Activated T-helper 17 cell treated with anti-CD3 and anti-CD28 coated beads, Interleukin-2, amount 50 U/mL, for 72 hours (primary cell): ENCODE measurements at regions not wholly inside any gene's neighbourhood (a gene's known extent, or its start where the extent isn't known, plus 50 kb on each side); places are given as distances from the start of the nearest gene placed in this dataset.
A peak's percentile ranks its signal among the peaks of the same experiment; 100 is the strongest.
"Not testable (repeated sequence)": the region's sequence is repeated elsewhere in the genome, so short reads cannot be mapped to it uniquely, and the experiment has no call there.

ENCODE experiments used
- ATAC-seq: fragments of 150-1000 bp; cut with Tn5 transposase; replicated peaks from 2 replicates; pipeline ENCODE4 v1.10.0; 2021; ENCODE audit warnings: mild to moderate bottlenecking, moderate library complexity
- H3K27ac Mint-ChIP-seq: one replicate; pipeline ENCODE4 v1.8.0; 2022; ENCODE audit warnings: mixed read lengths
- H3K27me3 Mint-ChIP-seq: one replicate; pipeline ENCODE4 v1.8.0; 2022; ENCODE audit warnings: mixed read lengths
- H3K36me3 Mint-ChIP-seq: one replicate; pipeline ENCODE4 v1.8.0; 2022; ENCODE audit warnings: low read depth, mild to moderate bottlenecking, mixed read lengths
- H3K4me1 Mint-ChIP-seq: one replicate; pipeline ENCODE4 v1.8.0; 2022; ENCODE audit warnings: mixed read lengths
- H3K4me3 Mint-ChIP-seq: one replicate; pipeline ENCODE4 v1.8.0; 2022; ENCODE audit warnings: mild to moderate bottlenecking, mixed read lengths
- H3K9me3 Mint-ChIP-seq: one replicate; pipeline ENCODE4 v1.8.0; 2022; ENCODE audit warnings: mixed read lengths

DNA sequence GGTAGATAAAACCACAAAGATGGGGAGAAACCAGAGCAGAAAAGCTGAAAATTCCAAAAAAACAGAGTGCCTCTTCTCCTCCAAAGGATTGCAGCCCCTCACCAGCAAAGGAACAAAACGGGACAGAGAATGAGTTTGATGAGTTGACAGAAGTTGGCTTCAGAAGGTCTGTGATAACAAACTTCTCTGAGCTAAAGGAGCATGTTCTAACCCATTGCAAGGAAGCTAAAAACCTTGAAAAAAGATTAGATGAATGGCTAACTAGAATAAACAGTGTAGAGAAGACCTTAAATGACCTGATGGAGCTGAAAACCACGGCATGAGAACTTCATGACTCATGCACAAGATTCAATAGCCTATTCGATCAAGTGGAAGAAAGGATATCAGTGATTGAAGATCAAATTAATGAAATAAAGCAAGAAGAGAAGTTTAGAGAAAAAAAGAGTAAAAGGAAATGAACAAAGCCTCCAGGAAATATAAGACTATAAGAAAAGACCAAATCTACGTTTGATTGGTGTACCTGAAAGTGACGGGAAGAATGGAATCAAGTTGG lies 67.5 kb upstream of the NEDD9 start:
- H3K36me3 Mint-ChIP-seq, result peaks cover 93% of the 10 kb centered on the region
- ATAC-seq, H3K27ac Mint-ChIP-seq, H3K9me3 Mint-ChIP-seq, H3K27me3 Mint-ChIP-seq: not testable (repeated sequence)
- H3K4me3 Mint-ChIP-seq, result peak overlapping the region; percentile 11
- H3K4me1 Mint-ChIP-seq, result peaks cover 38% of the 10 kb centered on the region

DNA sequence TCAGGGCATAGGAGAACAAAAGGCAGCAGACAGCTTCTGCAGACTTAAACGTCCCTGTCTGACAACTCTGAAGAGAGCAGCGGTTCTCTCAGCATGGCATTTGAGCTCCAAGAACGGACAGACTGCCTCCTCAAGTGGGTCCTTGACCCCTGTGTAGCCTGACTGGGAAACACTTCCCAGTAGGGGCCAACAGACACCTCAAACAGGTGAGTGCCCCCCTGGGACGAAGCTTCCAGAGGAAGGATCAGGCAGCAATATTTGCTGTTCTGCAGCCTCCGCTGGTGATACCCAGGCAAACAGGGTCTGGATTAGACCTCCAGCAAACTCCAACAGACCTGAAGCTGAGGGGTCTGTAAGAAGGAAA lies 66.9 kb upstream of the NEDD9 start:
- H3K27ac Mint-ChIP-seq, H3K27me3 Mint-ChIP-seq, ATAC-seq, H3K9me3 Mint-ChIP-seq, H3K4me3 Mint-ChIP-seq: not testable (repeated sequence)
- Mint-ChIP-seq H3K36me3 (peaks cover 93% of the 10 kb centered on the region), H3K4me1 (peaks cover 38% of the 10 kb centered on the region)

DNA sequence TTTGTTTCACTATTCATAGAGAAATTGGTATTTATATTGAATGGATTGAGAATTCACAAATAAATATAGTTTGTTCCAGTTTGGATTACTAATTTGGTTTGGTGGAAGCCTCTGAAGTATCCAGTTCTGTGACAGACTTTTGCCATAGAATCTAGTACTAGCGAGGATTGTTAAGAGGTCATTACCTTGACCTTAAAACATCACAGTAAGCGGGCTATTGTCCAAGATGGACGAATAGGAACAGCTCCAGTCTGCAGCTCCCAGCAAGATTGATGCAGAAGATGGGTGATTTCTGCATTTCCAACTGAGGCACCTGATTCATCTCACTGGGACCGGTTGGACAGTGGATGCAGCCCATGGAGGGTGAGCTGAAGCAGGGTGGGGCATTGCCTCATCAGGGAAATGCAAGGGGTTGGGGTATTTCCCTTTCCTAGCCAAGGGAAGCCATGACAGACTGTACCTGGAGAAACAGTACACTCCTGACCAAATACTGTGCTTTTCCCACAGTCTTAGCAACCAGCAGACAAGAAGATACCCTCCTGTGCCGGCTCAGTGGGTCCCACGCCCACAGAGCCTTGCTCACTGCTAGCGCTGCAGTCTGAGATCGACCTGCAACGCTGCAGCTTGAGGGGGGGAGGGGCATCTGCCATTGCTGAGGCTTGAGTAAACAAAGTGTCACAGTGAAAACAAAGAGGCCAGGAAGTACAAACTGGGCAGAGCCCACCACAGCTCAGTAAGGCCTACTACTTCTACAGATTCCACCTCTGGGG lies 66.4 kb upstream of the NEDD9 start:
- ATAC-seq, result no peak
- Mint-ChIP-seq H3K9me3 (peaks cover 9% of the 10 kb centered on the region), H3K27ac (no peak overlapping the region)

DNA sequence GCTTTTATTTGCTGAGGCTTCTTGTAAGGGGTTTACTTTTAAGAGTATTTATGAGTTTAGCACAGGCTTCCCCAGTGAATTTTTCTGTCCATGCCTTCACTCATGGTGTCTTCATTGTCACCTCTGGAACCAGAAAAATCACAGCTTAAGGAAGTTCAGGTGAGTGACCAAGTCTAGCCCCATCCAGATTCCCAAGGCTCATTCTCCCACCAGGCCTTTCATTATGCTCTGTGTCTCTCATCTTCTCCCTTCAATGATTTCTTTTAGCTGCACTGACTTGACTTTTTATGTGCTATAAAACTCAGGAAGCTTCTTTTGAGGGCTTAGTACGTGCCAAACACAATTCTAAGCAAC lies 64.9 kb upstream of the NEDD9 start:
- no peak for ATAC-seq
- Mint-ChIP-seq H3K36me3 (peaks cover 81% of the 10 kb centered on the region), H3K4me1 (peaks cover 26% of the 10 kb centered on the region), H3K27me3 (no peaks in the 10 kb centered on the region), H3K27ac (no peak overlapping the region), H3K9me3 (peaks cover 9% of the 10 kb centered on the region), H3K4me3 (no peak overlapping the region)

More for the DNA sequence above, 66.4 kb upstream of the NEDD9 start:
- H3K4me3 Mint-ChIP-seq, result no peak overlapping the region
- H3K36me3 Mint-ChIP-seq, result peaks cover 88% of the 10 kb centered on the region
- H3K27me3 Mint-ChIP-seq, result no peaks in the 10 kb centered on the region
- peaks cover 38% of the 10 kb centered on the region for H3K4me1 Mint-ChIP-seq

DNA sequence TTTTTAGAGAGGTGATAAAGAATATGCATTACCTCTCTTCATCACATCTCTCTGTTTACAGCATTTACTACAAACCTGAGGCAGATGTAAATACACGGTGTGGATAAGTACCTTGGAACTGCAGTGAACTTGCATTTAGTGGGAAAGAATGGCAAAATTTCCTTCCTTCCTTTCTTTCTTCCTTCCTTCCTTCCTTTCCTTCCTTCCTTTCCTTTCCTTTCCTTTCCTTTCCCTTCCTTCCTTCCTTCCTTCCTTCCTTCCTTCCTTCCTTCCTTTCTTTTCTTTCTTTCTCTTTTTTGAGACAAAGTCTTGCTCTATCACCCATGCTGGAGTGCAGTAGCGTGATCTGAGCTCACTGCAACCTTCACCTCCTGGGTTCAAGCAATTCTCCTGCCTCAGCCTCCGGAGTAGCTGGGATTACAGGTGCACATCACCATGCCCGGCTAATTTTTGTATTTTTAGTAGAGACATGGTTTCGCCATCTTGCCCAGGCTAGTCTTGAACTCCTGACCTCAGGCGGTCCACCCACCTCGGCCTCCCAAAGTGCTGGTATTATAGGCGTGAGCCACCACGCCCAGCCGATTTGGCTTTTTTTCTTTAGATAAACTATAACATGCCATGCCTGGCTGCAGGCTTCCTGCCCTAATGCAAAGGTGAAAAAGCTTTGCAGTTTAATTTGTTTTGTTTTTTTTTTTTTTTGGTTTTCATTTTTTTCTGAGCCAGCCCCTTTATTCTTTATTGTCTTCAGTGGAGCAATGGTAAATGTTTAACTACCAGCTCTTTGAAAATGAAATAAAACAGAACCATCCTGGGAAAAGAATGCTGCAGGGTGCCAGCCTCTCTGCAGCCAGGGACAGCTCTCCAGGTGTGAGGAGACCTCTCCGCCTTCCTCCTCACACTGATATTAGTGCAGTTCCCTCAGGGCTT lies 64.2 kb upstream of the NEDD9 start:
- H3K27ac Mint-ChIP-seq, result no peak overlapping the region
- no peak overlapping the region for H3K4me3 Mint-ChIP-seq
- H3K27me3 Mint-ChIP-seq, result no peaks in the 10 kb centered on the region
- ATAC-seq, result no peak
- H3K4me1 Mint-ChIP-seq, result peaks cover 27% of the 10 kb centered on the region
- peaks cover 81% of the 10 kb centered on the region for H3K36me3 Mint-ChIP-seq
- peaks cover 7% of the 10 kb centered on the region for H3K9me3 Mint-ChIP-seq

DNA sequence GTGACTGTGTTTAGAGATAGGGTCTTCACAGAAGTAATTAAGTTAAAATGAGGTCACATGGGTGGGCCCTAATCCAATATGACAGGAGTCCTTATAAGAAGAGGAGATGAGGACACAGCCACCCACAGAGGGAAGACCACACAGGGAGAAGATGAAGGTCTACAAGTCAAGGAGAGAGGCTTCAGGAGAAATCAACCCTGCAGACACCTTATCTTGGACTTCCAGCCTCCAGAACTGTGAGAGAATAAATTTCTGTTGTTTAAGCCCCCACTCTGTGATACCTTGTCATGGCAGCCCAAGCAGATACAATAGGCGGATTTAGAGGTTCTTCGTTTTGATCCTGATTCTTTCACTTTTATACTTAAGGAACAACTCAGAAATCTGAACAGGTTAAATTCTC lies 63.5 kb upstream of the NEDD9 start:
- Mint-ChIP-seq H3K4me1 (peaks cover 23% of the 10 kb centered on the region), H3K27ac (peak overlapping the region; percentile 28), H3K27me3 (no peaks in the 10 kb centered on the region), H3K4me3 (no peak overlapping the region), H3K36me3 (peaks cover 81% of the 10 kb centered on the region), H3K9me3 (peaks cover 4% of the 10 kb centered on the region)
- no peak for ATAC-seq

DNA sequence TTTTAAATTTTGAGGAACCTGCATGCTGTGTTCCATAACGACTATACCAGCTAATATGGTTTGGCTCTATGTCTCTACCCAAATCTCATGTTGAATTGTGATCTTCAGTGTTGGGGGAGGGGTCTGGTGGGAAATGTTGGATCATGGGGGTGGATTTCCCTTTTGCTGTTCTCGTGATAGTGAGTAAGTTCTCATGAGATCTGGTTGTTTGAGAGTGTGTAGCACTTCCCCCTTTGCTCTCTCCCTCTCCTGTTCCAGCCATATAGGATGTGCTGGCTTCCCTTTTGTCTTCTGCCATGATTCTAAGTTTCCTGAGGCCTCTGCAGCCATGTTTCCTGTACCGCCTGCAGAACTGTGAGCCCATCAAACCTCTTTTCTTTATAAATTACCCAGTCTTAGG lies 61.8 kb upstream of the NEDD9 start:
- H3K27me3 Mint-ChIP-seq, result no peaks in the 10 kb centered on the region
- H3K4me3 Mint-ChIP-seq, result no peak overlapping the region
- H3K27ac Mint-ChIP-seq, result no peak overlapping the region
- H3K36me3 Mint-ChIP-seq, result peaks cover 73% of the 10 kb centered on the region
- H3K9me3 Mint-ChIP-seq, result peaks cover 4% of the 10 kb centered on the region
- H3K4me1 Mint-ChIP-seq, result peaks cover 11% of the 10 kb centered on the region
- ATAC-seq, result no peak

DNA sequence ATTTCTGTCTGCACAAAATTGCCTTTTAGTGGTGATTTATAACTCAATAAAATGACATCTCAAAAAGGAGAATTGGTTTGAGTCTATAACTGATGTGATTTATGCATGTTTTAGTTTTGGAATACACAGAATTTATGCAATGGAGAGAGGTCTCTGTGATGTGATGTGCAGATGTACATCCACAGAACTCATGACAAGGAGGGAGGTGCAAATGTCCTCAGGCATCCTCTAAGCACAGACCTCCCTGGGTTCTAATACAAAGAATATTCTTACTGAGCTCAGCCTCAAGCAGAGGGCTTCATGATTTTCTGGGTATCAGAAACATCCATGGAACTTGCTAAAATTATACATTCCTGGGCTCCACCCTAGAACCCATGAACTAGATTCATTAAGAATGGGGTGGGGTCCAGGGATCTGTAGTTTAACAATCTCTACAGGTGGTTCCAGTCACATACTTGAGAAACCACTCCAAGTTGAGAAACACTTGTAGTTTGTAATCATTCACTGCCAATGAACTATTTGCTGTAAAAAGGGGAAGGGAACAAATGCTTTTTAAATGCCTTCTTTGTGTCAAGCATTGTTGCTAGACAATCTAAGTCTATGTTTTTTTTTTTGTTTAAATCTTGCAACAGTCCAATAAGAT lies 60.2 kb upstream of the NEDD9 start:
- Mint-ChIP-seq H3K4me3 (peak overlapping the region; percentile 49), H3K36me3 (peaks cover 66% of the 10 kb centered on the region), H3K4me1 (peaks cover 11% of the 10 kb centered on the region), H3K27ac (peak overlapping the region; percentile 72), H3K9me3 (peaks cover 10% of the 10 kb centered on the region), H3K27me3 (no peaks in the 10 kb centered on the region)
- no peak for ATAC-seq

DNA sequence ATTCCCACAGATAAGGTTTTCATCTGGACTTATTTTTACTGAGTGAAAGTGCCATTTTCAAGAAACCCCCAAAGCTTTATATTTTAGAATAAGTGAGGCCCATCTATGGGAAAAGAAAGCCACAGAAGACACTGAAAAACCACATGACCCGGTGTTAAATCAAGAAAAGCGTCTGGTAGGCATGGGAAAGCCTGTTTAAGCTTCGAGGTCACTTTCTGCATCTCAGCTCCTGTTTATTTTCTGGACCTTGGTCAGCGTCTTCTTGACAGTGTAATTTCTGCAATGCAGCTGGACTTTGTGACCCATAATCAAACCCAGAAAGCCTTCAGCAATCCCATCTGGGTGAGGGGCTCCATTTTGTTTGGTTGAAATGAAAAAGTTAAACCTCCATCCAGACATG lies 59.6 kb upstream of the NEDD9 start:
- Mint-ChIP-seq H3K4me1 (peaks cover 11% of the 10 kb centered on the region), H3K27ac (peak overlapping the region; percentile 72), H3K27me3 (no peaks in the 10 kb centered on the region), H3K4me3 (peak overlapping the region; percentile 49), H3K9me3 (peaks cover 14% of the 10 kb centered on the region), H3K36me3 (peaks cover 59% of the 10 kb centered on the region)
- ATAC-seq, result no peak

DNA sequence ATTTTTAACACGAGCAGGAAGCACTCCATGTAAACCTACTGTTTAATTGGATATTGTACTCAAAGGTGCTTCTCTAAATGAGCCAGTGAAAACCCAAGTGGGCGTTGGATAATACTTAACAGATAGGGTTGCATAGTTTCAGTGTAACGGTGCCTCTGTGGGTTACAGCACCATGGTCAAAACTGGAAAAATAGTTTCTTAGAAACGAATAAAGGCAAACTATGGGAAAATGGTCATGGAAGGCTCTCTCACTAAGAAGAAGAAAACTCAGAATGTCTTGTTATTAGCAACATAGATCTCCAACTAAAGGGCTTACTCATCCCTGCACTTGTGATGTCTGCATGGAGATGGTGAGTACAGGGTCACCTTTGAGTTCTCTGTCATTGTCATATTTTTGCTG lies 59.1 kb upstream of the NEDD9 start:
- H3K4me3 Mint-ChIP-seq, result peak overlapping the region; percentile 49
- peaks cover 54% of the 10 kb centered on the region for H3K36me3 Mint-ChIP-seq
- peaks cover 11% of the 10 kb centered on the region for H3K4me1 Mint-ChIP-seq
- H3K27ac Mint-ChIP-seq, result peak overlapping the region; percentile 72
- H3K27me3 Mint-ChIP-seq, result no peaks in the 10 kb centered on the region
- H3K9me3 Mint-ChIP-seq, result peaks cover 14% of the 10 kb centered on the region
- ATAC-seq, result peak; percentile 95

DNA sequence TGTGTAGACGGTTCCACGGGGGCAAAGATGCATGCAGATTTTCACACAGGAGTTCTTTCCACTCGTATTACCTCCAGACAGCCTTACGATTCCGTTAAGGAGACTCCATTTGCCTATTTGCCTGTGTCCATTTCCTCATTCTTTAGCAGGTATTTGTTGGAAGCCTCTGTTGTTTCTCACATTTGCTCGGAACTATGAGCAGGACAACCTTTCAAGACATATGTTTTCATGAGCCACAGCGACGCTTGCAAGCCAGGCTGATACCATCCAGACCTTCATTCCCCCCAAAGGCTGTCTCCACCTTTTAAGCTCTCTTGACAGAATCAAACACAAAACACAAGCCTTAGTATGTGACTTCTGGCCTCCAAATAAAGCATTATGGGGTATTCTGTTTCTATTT lies 57.6 kb upstream of the NEDD9 start:
- Mint-ChIP-seq H3K4me3 (no peak overlapping the region), H3K4me1 (peaks cover 7% of the 10 kb centered on the region), H3K27me3 (no peaks in the 10 kb centered on the region), H3K9me3 (peaks cover 10% of the 10 kb centered on the region), H3K27ac (no peak overlapping the region), H3K36me3 (peaks cover 39% of the 10 kb centered on the region)
- no peak for ATAC-seq

DNA sequence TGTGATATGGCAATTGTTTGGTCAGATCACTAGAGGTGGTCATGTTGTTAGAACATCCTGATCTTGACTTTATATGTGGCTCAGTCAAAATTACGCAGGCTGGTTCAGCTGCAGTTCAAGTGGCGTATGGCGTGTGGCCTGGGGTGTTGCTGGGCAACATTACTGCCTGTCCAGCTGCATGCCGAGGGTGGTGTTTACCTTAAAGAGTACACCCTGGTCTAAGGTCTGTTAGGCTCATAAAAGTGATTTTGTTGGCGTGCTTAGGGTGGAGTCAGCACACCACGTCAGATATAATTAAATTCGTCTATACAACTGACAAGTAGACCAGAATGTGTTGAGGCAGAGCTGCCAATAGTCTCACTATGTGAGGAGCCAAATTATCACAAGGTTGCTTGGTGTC lies 55.6 kb upstream of the NEDD9 start:
- H3K4me3 Mint-ChIP-seq, result no peak overlapping the region
- H3K9me3 Mint-ChIP-seq, result peaks cover 10% of the 10 kb centered on the region
- H3K27ac Mint-ChIP-seq, result no peak overlapping the region
- H3K27me3 Mint-ChIP-seq, result no peaks in the 10 kb centered on the region
- ATAC-seq, result no peak
- peaks cover 31% of the 10 kb centered on the region for H3K36me3 Mint-ChIP-seq
- H3K4me1 Mint-ChIP-seq, result peaks cover 7% of the 10 kb centered on the region

DNA sequence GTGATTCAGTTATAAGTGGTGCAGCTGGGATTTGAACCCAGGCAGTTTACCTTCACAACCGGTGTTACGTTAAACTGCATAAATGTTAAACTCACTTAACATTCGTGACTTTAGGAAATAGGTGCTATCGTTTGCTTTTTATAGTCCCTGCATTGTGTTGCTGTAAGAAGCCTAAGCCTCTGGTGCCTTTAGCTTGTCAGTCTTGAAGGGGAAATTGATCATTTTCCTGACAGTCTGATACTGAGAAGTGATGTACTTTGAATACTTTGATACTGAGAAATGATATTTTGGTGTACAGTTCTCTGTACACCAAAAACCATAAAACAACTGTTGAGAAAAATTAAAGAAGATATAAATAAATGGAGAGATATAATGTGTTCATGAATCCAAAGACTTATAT lies 52.5 kb upstream of the NEDD9 start:
- ATAC-seq, result no peak
- no peak overlapping the region for H3K27ac Mint-ChIP-seq
- no peak overlapping the region for H3K4me3 Mint-ChIP-seq
- no peaks in the 10 kb centered on the region for H3K27me3 Mint-ChIP-seq
- H3K4me1 Mint-ChIP-seq, result no peaks in the 10 kb centered on the region
- H3K9me3 Mint-ChIP-seq, result peaks cover 13% of the 10 kb centered on the region
- H3K36me3 Mint-ChIP-seq, result peaks cover under 1% of the 10 kb centered on the region

DNA sequence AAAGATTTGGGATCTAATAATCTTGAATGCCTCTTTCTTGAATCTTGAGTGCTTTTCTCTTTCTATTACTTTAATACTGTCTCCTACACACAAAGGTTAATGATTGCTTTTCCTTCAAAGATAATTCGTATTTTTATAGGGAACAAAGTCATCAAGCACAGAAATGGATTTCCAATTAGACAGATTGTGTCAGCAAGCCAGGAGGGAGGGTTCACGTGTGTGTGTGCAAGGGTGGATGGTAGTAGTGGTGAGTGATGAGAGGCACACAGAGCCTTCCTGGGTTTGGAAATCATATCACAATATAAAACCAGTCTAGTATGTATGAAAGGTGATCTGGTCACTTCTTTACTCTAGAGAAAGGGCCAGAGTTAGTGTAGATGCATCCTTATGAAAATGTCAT lies 51.2 kb upstream of the NEDD9 start:
- ATAC-seq, result no peak
- Mint-ChIP-seq H3K27ac (no peak overlapping the region), H3K36me3 (no peaks in the 10 kb centered on the region), H3K9me3 (peaks cover 12% of the 10 kb centered on the region), H3K27me3 (no peaks in the 10 kb centered on the region), H3K4me3 (no peak overlapping the region), H3K4me1 (peaks cover 8% of the 10 kb centered on the region)
